IPS-18a (cell line): ENCODE measurements at regions not wholly inside any gene's neighbourhood (a gene's known extent, or its start where the extent isn't known, plus 50 kb on each side); places are given as distances from the start of the nearest gene placed in this dataset.

Source experiments
- H3K27ac ChIP-seq: one replicate; pipeline ENCODE4 v1.5.1; 2013; ENCODE audit warnings: low read length
- H3K27me3 ChIP-seq: one replicate; pipeline ENCODE4 v1.6.1; 2013; ENCODE audit warnings: mild to moderate bottlenecking, low read length; ENCODE audit not compliant: control insufficient read depth, insufficient read depth
- H3K36me3 ChIP-seq: one replicate; pipeline ENCODE4 v1.6.1; 2013; ENCODE audit warnings: low read depth, low read length; ENCODE audit not compliant: control insufficient read depth
- H3K4me1 ChIP-seq: one replicate; pipeline ENCODE4 v1.6.1; 2013; ENCODE audit warnings: low read depth, low read length; ENCODE audit not compliant: control insufficient read depth
- H3K4me3 ChIP-seq: one replicate; pipeline ENCODE4 v1.5.1; 2013; ENCODE audit warnings: low read length
- H3K9ac ChIP-seq: one replicate; pipeline ENCODE4 v1.6.1; 2013; ENCODE audit warnings: mild to moderate bottlenecking, low read length, moderate library complexity
- H3K9me3 ChIP-seq: one replicate; pipeline ENCODE4 v1.6.1; 2013; ENCODE audit warnings: low read depth, low read length; ENCODE audit not compliant: control insufficient read depth

DNA sequence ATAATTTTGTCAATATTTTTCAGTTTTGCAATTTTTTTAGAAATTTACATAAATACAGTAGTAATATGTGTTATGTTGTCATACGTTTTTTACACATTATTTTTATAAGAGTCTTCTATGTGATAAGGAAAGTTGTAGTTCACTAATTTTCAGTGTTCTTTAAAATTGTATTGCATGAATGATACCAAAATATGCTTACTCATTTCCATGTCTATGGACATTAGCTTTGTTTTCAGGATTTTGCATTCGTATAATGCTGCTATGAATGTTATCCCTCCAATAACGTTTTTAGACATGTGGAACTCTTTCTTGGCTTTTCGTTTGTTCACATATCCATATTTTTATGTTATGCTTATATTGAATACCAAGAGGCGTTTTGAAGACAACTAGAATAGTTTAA is 260.0 kb downstream of the ARL4A start:
- Histone ChIP-seq H3K4me3 (no peak overlapping the region), H3K27me3 (no peaks in the 10 kb centered on the region), H3K4me1 (peaks cover 16% of the 10 kb centered on the region), H3K9me3 (no peaks in the 10 kb centered on the region), H3K36me3 (no peaks in the 10 kb centered on the region), H3K9ac (no peak overlapping the region), H3K27ac (no peak overlapping the region)

- no peaks in the 10 kb centered on the region for H3K9me3 ChIP-seq
- no peak overlapping the region for H3K9ac ChIP-seq
- no peak overlapping the region for H3K27ac ChIP-seq
- no peak overlapping the region for H3K4me3 ChIP-seq
- H3K27me3 ChIP-seq = no peaks in the 10 kb centered on the region
- no peaks in the 10 kb centered on the region for H3K36me3 ChIP-seq
- H3K4me1 ChIP-seq = peaks cover 12% of the 10 kb centered on the region
Observed at GRCh38 chr7:12949060-12949931, 261.9 kb downstream of the ARL4A start.

- Histone ChIP-seq H3K4me3 (no peak overlapping the region), H3K36me3 (no peaks in the 10 kb centered on the region), H3K4me1 (peaks cover 12% of the 10 kb centered on the region), H3K27ac (no peak overlapping the region), H3K9me3 (no peaks in the 10 kb centered on the region), H3K9ac (no peak overlapping the region), H3K27me3 (no peaks in the 10 kb centered on the region)
Observed at GRCh38 chr7:12951397-12951801, 264.0 kb downstream of the ARL4A start.

GRCh38 chr7:12954380-12955033 is 267.1 kb downstream of the ARL4A start:
- H3K27ac ChIP-seq = no peak overlapping the region
- no peaks in the 10 kb centered on the region for H3K27me3 ChIP-seq
- H3K9me3 ChIP-seq = no peaks in the 10 kb centered on the region
- no peak overlapping the region for H3K4me3 ChIP-seq
- peaks cover 2% of the 10 kb centered on the region for H3K4me1 ChIP-seq
- H3K36me3 ChIP-seq = no peaks in the 10 kb centered on the region
- no peak overlapping the region for H3K9ac ChIP-seq

GRCh38 chr7:12957487-12957886 is 270.1 kb downstream of the ARL4A start:
- Histone ChIP-seq H3K4me3 (no peak overlapping the region), H3K9me3 (no peaks in the 10 kb centered on the region), H3K36me3 (no peaks in the 10 kb centered on the region), H3K27me3 (no peaks in the 10 kb centered on the region), H3K4me1 (no peaks in the 10 kb centered on the region), H3K27ac (no peak overlapping the region), H3K9ac (no peak overlapping the region)

DNA sequence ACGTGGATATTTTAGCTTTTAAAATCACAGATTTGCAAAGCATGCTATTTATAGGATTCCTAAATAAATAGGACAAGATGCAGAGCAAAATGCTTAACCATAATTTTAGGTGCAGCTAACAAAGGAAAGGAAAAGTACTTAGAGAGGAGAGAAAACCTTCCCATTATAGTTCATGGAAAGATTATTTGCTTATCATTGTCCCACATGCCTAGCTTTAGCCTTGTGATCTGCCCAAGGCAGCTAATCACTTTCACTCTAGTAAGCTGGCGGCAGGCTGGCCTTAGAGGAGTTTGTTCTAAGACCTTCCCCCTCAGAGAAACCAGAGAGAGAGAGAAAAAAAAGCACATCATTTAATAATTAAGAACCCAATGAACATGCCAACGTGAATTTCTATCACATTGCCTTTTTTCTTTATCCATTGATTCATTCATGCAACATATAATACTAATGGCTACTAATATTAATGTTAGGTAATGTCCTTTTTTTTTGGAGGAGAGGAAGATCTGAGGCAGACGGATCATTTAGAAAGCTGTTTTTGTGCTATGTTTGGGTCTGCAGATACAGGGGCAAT is 274.6 kb downstream of the ARL4A start:
- H3K4me1 ChIP-seq = no peaks in the 10 kb centered on the region
- no peak overlapping the region for H3K9ac ChIP-seq
- no peak overlapping the region for H3K4me3 ChIP-seq
- H3K36me3 ChIP-seq = no peaks in the 10 kb centered on the region
- no peaks in the 10 kb centered on the region for H3K9me3 ChIP-seq
- H3K27ac ChIP-seq = no peak overlapping the region
- no peaks in the 10 kb centered on the region for H3K27me3 ChIP-seq

- Histone ChIP-seq H3K27ac (no peak overlapping the region), H3K27me3 (no peaks in the 10 kb centered on the region), H3K36me3 (no peaks in the 10 kb centered on the region), H3K4me3 (no peak overlapping the region), H3K9me3 (no peaks in the 10 kb centered on the region), H3K4me1 (no peaks in the 10 kb centered on the region), H3K9ac (no peak overlapping the region)
Observed at GRCh38 chr7:12963435-12963834, 276.0 kb downstream of the ARL4A start.

- no peak overlapping the region for H3K9ac ChIP-seq
- no peaks in the 10 kb centered on the region for H3K4me1 ChIP-seq
- H3K36me3 ChIP-seq = no peaks in the 10 kb centered on the region
- H3K4me3 ChIP-seq = no peak overlapping the region
- H3K27me3 ChIP-seq = no peaks in the 10 kb centered on the region
- no peaks in the 10 kb centered on the region for H3K9me3 ChIP-seq
- no peak overlapping the region for H3K27ac ChIP-seq
Observed at GRCh38 chr7:12964836-12965235, 277.4 kb downstream of the ARL4A start.

- Histone ChIP-seq H3K4me1 (no peaks in the 10 kb centered on the region), H3K4me3 (no peak overlapping the region), H3K27me3 (no peaks in the 10 kb centered on the region), H3K9ac (no peak overlapping the region), H3K27ac (no peak overlapping the region), H3K36me3 (no peaks in the 10 kb centered on the region), H3K9me3 (no peaks in the 10 kb centered on the region)
Observed at GRCh38 chr7:12965767-12966166, 278.3 kb downstream of the ARL4A start.

GRCh38 chr7:12967322-12967721 is 279.9 kb downstream of the ARL4A start:
- Histone ChIP-seq H3K27me3 (no peaks in the 10 kb centered on the region), H3K4me1 (no peaks in the 10 kb centered on the region), H3K9ac (no peak overlapping the region), H3K9me3 (no peaks in the 10 kb centered on the region), H3K27ac (no peak overlapping the region), H3K36me3 (no peaks in the 10 kb centered on the region), H3K4me3 (no peak overlapping the region)

GRCh38 chr7:12968836-12969422 is 281.5 kb downstream of the ARL4A start:
- H3K9ac ChIP-seq = no peak overlapping the region
- H3K4me1 ChIP-seq = no peaks in the 10 kb centered on the region
- H3K9me3 ChIP-seq = no peaks in the 10 kb centered on the region
- no peaks in the 10 kb centered on the region for H3K27me3 ChIP-seq
- no peak overlapping the region for H3K4me3 ChIP-seq
- H3K36me3 ChIP-seq = no peaks in the 10 kb centered on the region
- H3K27ac ChIP-seq = no peak overlapping the region
